ENCODE measurements at regions not wholly inside any gene's neighbourhood (a gene's known extent, or its start where the extent isn't known, plus 50 kb on each side); places are given as distances from the start of the nearest gene placed in this dataset.

GRCh38 chr10:105398202-105398601, 757.1 kb downstream of the SORCS3 start (continued):
- TF ChIP-seq TCF12 (IDR thresholded peaks at IDR 0.05; ENCODE audit: low read depth, low read length) (no peak), CBX8 (IDR thresholded peaks at IDR 0.05; ENCODE audit: borderline replicate concordance, low read depth, low read length) (no peak), POU5F1 (IDR thresholded peaks at IDR 0.05; ENCODE audit: low read depth, low read length) (no peak)
